OCI-LY3 (cell line): ENCODE measurements at regions not wholly inside any gene's neighbourhood (a gene's known extent, or its start where the extent isn't known, plus 50 kb on each side); places are given as distances from the start of the nearest gene placed in this dataset.

Experiments used
- CTCF ChIP-seq: fragments of 200-600, 300-600 bp; sonication (generic); IDR thresholded peaks from 2 replicates; pipeline ENCODE4 v1.5.1; 2014; ENCODE audit warnings: antibody characterized with exemption, low read length, low read depth
- EZH2phosphoT487 ChIP-seq: fragments of 200-600 bp; shearing (Covaris generic); IDR thresholded peaks from 2 replicates; pipeline ENCODE4 v1.6.1; 2018; ENCODE audit warnings: antibody characterized with exemption, mixed run types, low read depth

DNA sequence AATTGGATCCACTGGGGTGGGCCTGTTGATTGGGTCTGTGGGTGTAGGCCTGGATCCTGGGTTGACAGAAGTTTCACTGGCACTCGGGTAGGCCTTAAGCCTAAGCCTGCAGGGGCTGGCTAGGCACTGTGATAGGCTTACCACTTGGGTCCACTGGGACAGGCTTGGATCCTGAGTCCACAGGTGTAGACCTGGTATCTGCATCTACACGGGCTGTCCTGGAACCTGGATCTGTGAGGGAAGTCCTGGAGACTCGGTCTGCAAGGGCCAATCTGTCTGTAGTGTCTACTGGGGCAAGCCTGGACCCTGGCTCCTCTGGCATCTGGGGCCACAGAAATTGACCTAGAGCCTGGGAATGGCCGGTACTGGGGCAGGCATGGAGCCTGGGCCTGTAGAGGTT lies 219.0 kb upstream of the NRG3 start:
- TF ChIP-seq CTCF (no peak), EZH2phosphoT487 (no peak)
